HepG2 (cell line): ENCODE measurements at regions not wholly inside any gene's neighbourhood (a gene's known extent, or its start where the extent isn't known, plus 50 kb on each side); places are given as distances from the start of the nearest gene placed in this dataset.

Experiments used
- ATAC-seq: fragments of 200-7000 bp; cut with Tn5 transposase; 3 replicates; pipeline ENCODE4 v1.9.1; 2020; ENCODE audit warnings: mild to moderate bottlenecking, moderate library complexity
- BruUV-seq: library from RNA; stranded (reverse); fragments of 400-500 nt; replicated peaks from 2 replicates; lab custom pipeline; 2021; lab: Mats Ljungman, UMichigan
- CTCF ChIA-PET: fragments of 300-600 bp; formaldehyde crosslinking; extraction: SDS; loops from one replicate; lab custom pipeline; 2021; ENCODE audit warnings: low total read pairs, inconsistent platforms, low intra/inter-chr PET ratio; lab: Yijun Ruan, JAX
- POLR2A ChIA-PET: fragments of 350-600 bp; sonication (Branson Sonifier 250); formaldehyde crosslinking; loops from one replicate; lab custom pipeline; 2020; ENCODE audit warnings: antibody characterized with exemption, inconsistent platforms; lab: Yijun Ruan, JAX
- DNase-seq: peaks from one replicate; pipeline ENCODE4 v3.0.0-alpha.2; 2015; ENCODE audit warnings: low spot score
- FAIRE-seq: peaks from 3 replicates; lab custom pipeline; 2011; peaks lifted over from hg19 to GRCh38; lab: Jason Lieb, UNC
- H2AFZ ChIP-seq: one replicate; pipeline ENCODE4 v1.6.1; 2011; ENCODE audit warnings: low read length, inconsistent platforms
- H3K27ac ChIP-seq: fragments of 300-600 bp; 3 replicates; pipeline ENCODE4 v1.8.0; 2011; ENCODE audit warnings: mixed run types, mild to moderate bottlenecking, mixed read lengths, low read length, inconsistent platforms; ENCODE audit not compliant: insufficient read depth; ENCODE audit errors: extremely low read length
- H3K27me3 ChIP-seq, 2 experiments: fragments of 200-600 bp in 1 of 2; 2 replicates in 1 of 2; 3 replicates in 1 of 2; pipeline versions ENCODE4 v1.6.0 to v1.8.0; 2011; ENCODE audit warnings: low read length in 2 of 2, mild to moderate bottlenecking in 2 of 2, moderate library complexity in 2 of 2, inconsistent platforms in 1 of 2; ENCODE audit not compliant: insufficient read depth in 2 of 2, control insufficient read depth in 1 of 2
- H3K36me3 ChIP-seq, 2 experiments: fragments of 200-600 bp in 1 of 2; replicated peaks in 1 of 2; 2 replicates in 1 of 2; 3 replicates in 1 of 2; pipeline versions ENCODE4 v1.5.1 to v1.8.0; 2011; ENCODE audit warnings: low read length in 2 of 2, inconsistent platforms in 1 of 2; ENCODE audit not compliant: insufficient read depth in 2 of 2, control insufficient read depth in 1 of 2
- H3K4me1 ChIP-seq: 2 replicates; pipeline ENCODE4 v1.5.1; 2012; ENCODE audit warnings: low read length, inconsistent platforms; ENCODE audit not compliant: insufficient read depth
- H3K4me2 ChIP-seq: 2 replicates; pipeline ENCODE4 v1.6.0; 2011; ENCODE audit warnings: low read depth, low read length, inconsistent platforms
- H3K4me3 ChIP-seq, 3 experiments: fragments of 200-600 bp in 1 of 3; sonication (generic), shearing (Covaris generic) in 1 of 3; replicated peaks in 1 of 3; 2 replicates each; pipeline ENCODE4 v1.5.1; 2011 to 2016; ENCODE audit warnings: low read length in 3 of 3, inconsistent platforms in 2 of 3, low read depth in 2 of 3, mild to moderate bottlenecking in 2 of 3, control low read depth in 1 of 3, mixed read lengths in 1 of 3; ENCODE audit not compliant: insufficient read depth in 1 of 3
- H3K79me2 ChIP-seq: one replicate; pipeline ENCODE4 v1.6.1; 2011; ENCODE audit warnings: low read length, inconsistent platforms; ENCODE audit not compliant: insufficient read depth
- H3K9ac ChIP-seq: 2 replicates; pipeline ENCODE4 v1.6.0; 2011; ENCODE audit warnings: mild to moderate bottlenecking, low read depth, low read length, inconsistent platforms; ENCODE audit not compliant: insufficient read depth
- H3K9me3 ChIP-seq: 2 replicates; pipeline ENCODE4 v1.5.1; 2012; ENCODE audit warnings: mild to moderate bottlenecking, low read length
- H4K20me1 ChIP-seq: 2 replicates; pipeline ENCODE4 v1.6.0; 2011; ENCODE audit warnings: inconsistent platforms, mild to moderate bottlenecking, low read length, moderate library complexity; ENCODE audit not compliant: insufficient read depth
- GRHL1 ChIP-seq: sonication (generic); formaldehyde crosslinking; conservative IDR thresholded peaks from 2 replicates; pipeline ENCODE4 v1.8.0; 2022; ENCODE audit warnings: missing genetic modification reagents
- POGK ChIP-seq: sonication (generic); formaldehyde crosslinking; conservative IDR thresholded peaks from 2 replicates; pipeline ENCODE4 v1.8.0; 2022; ENCODE audit warnings: mild to moderate bottlenecking, moderate library complexity, missing genetic modification reagents
- ZNF101 ChIP-seq: sonication (generic); formaldehyde crosslinking; IDR thresholded peaks from 2 replicates; pipeline ENCODE4 v1.4.0; 2020; ENCODE audit warnings: mild to moderate bottlenecking, low read depth, missing genetic modification reagents, borderline replicate concordance
- ZNF547 ChIP-seq: sonication (generic); formaldehyde crosslinking; IDR thresholded peaks from 2 replicates; pipeline ENCODE4 v1.5.1; 2020; ENCODE audit warnings: mild to moderate bottlenecking, missing genetic modification reagents
- WGBS: methylation state at CpG from one replicate; pipeline ENCODE4 v1.1.6; 2017; ENCODE audit warnings: low lambda C conversion rate; 5-methylcytosine and 5-hydroxymethylcytosine counted together
- in situ Hi-C: cut with HindIII; loops from 2 replicates; pipeline ENCODE4 v1.10.0; 2017; ENCODE audit warnings: low pct_unique_long_range_greater_than_20kb; ENCODE audit not compliant: extremely low pct_ligation_motif_present
- intact Hi-C: fragments of 100-400 bp; cut with micrococcal nuclease; formaldehyde crosslinking; loops from one replicate; pipeline ENCODE4 v1.10.0; 2022; ENCODE audit not compliant: unreplicated experiment

- H3K9me3 ChIP-seq: no peaks in the 10 kb centered on the region
- 4% methylated on average over 1 of the region's 1 CpG for WGBS
- no peaks in the 10 kb centered on the region for H3K36me3 ChIP-seq
- no peak overlapping the region for H3K27ac ChIP-seq
- no peaks in the 10 kb centered on the region for H3K27me3 ChIP-seq
- ATAC-seq: no peak
- DNase-seq: no peak
- BruUV-seq: no TSS peak
- POLR2A ChIA-PET: no interaction called here
- intact Hi-C loops: no loop called here
- H2AFZ ChIP-seq: no peak overlapping the region
- CTCF ChIA-PET: no interaction called here
- H4K20me1 ChIP-seq: no peaks in the 10 kb centered on the region
- H3K9ac ChIP-seq: no peak overlapping the region
- no peak overlapping the region for H3K4me3 ChIP-seq
- in situ Hi-C loops: no loop called here
- H3K4me2 ChIP-seq: no peak overlapping the region
- H3K79me2 ChIP-seq: no peaks in the 10 kb centered on the region
- no peak for FAIRE-seq
- no peaks in the 10 kb centered on the region for H3K4me1 ChIP-seq
- no peak for TF ChIP-seq ZNF547
- TF ChIP-seq ZNF101: no peak
- no peak for TF ChIP-seq POGK
- TF ChIP-seq GRHL1 (CRISPR knock-in tag): no peak
These were observed 251.8 kb upstream of the RASA1 start for GRCh38 chr5:87015901-87016300.
